Pancreas (tissue), 10 donors: ENCODE measurements at regions not wholly inside any gene's neighbourhood (a gene's known extent, or its start where the extent isn't known, plus 50 kb on each side); places are given as distances from the start of the nearest gene placed in this dataset.

Experiments used
- ATAC-seq, 4 donors: fragments of 200-7000 bp; cut with Tn5 transposase; one replicate each; pipeline versions ENCODE4 v1.8.0 to v1.9.1; 2020; ENCODE audit warnings: mild to moderate bottlenecking in 4 of 4, moderate library complexity in 4 of 4
- DNase-seq, 6 donors: peaks; one replicate each; pipeline ENCODE4 v3.0.0-alpha.2; 2020
- FAIRE-seq: peaks from 2 replicates; lab custom pipeline; 2012; peaks lifted over from hg19 to GRCh38; lab: Jason Lieb, UNC
- H3K27ac ChIP-seq, 4 donors: fragments of 200-600 bp; sonication (generic); 1 replicate in 3 of 4; 2 replicates in 1 of 4; pipeline versions ENCODE4 v1.5.0 to v1.8.0; 2020
- H3K27me3 ChIP-seq, 4 donors: fragments of 200-600 bp; one replicate each; pipeline ENCODE4 v1.8.0; 2021
- H3K36me3 ChIP-seq, 3 donors: fragments of 200-600 bp; sonication (generic) in 1 of 3; one replicate each; pipeline versions ENCODE4 v1.5.0 to v1.8.0; 2020 to 2021
- H3K4me1 ChIP-seq, 3 donors: fragments of 200-600 bp; one replicate each; pipeline ENCODE4 v1.8.0; 2021
- H3K4me3 ChIP-seq, 4 donors: fragments of 200-600 bp; sonication (generic) in 2 of 4; one replicate each; pipeline versions ENCODE4 v1.5.0 to v1.8.0; 2020 to 2021
- H3K9me3 ChIP-seq, 4 donors: fragments of 200-600 bp; one replicate each; pipeline ENCODE4 v1.8.0; 2021
- CTCF ChIP-seq, 4 donors: fragments of 200-600 bp; sonication (generic) in 3 of 4; IDR thresholded peaks; one replicate each; pipeline versions ENCODE4 v1.5.0 to v1.8.0; 2021; ENCODE audit warnings: antibody characterized with exemption in 4 of 4
- WGBS, 2 donors: extraction: QIAGEN DNeasy Blood & Tissue Kit; methylation state at CpG; one replicate each; pipeline ENCODE4 v1.1.7; 2013; 5-methylcytosine and 5-hydroxymethylcytosine counted together
- intact Hi-C, 3 donors: fragments of 100-400 bp; cut with DNase I; formaldehyde crosslinking; loops; one replicate each; pipeline versions ENCODE4 v1.11.1 to v1.14.2; 2022
- donor health status: healthy with polysubstance abuse.
- donor health status: DM: no; HTN: no; CAD: no; lungs with moderate emphysema.
- donor health status: DM: no; HTN: no; CAD: no.
- donor health status: control.
- donor health status: control.
- donor health status: Bipolar disorder and iron deficiency.
- donor health status: DM: yes; HTN: yes; CAD: no.
- donor health status: DM: no; HTN: no; CAD: no.
- donor health status: DM: no; HTN: no; CAD: no.
- donor health status: DM: yes; HTN: yes; CAD: no.

DNA sequence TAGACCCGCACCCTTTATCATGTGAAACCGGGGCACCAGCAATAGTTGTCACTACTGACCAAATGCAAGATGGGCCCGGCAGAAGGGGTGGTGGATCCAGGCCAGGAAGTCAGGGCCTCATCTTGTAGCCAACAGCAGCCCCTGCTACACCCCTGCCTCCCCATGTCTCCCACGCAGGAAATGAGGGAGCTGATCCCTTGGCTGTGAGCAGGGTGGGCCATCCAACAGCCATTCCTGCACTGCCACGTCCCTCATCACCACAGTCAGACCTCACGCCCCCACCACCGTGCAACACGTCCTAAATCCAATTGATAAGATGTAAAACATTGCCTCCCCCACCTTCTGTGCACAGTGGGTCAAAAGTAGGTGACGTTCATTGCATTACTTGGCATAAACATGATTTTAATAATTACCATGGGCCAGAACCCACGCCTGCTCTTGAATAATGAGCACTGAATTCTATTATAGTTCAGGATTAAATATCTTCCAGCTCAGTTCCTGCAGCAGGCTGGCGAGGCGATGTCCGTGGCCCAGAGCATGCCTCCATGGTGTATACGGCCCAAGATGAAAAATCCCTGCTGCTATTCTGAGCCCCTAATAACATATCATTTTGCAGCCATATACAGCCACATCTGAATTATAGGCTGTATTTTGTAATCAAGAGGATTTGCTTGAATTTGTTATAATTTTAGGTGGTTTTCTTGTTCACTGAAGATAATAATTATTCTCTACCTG lies 1373.8 kb downstream of the BRD1 start:
- no peak for TF ChIP-seq CTCF (IDR thresholded peaks at IDR 0.05)
- intact Hi-C loops, result no loop called here
- Histone ChIP-seq H3K9me3 (no peaks in the 10 kb centered on the region), H3K27me3 (no peaks in the 10 kb centered on the region), H3K27ac (no peak overlapping the region), H3K4me3 (no peak overlapping the region), H3K4me1 (no peaks in the 10 kb centered on the region), H3K36me3 (no peaks in the 10 kb centered on the region)
- no peak for ATAC-seq
- no peak for FAIRE-seq
- 56 to 69% methylated on average over 14 of the region's 14 CpGs for WGBS, 2 donors
- peak in 1 of 6 donors; percentile 20 for DNase-seq

GRCh38 chr22:48453171-48453570 lies 1374.5 kb downstream of the BRD1 start:
- H3K27ac ChIP-seq, result no peak overlapping the region
- ATAC-seq (no peak), FAIRE-seq (no peak), DNase-seq (peak in 1 of 6 donors; percentile 21)
- no peaks in the 10 kb centered on the region for H3K36me3 ChIP-seq
- intact Hi-C loops, result no loop called here
- no peak overlapping the region for H3K4me3 ChIP-seq
- WGBS, 2 donors, result 72 to 81% methylated on average over 7 of the region's 7 CpGs
- H3K4me1 ChIP-seq, result no peaks in the 10 kb centered on the region
- H3K27me3 ChIP-seq, result no peaks in the 10 kb centered on the region
- H3K9me3 ChIP-seq, result no peaks in the 10 kb centered on the region
- TF ChIP-seq CTCF (IDR thresholded peaks at IDR 0.05), result no peak

GRCh38 chr22:48452766-48453165 lies 1374.9 kb downstream of the BRD1 start:
- DNase-seq, result peak in 1 of 6 donors; percentile 30
- Histone ChIP-seq H3K9me3 (no peaks in the 10 kb centered on the region), H3K27ac (no peak overlapping the region), H3K27me3 (no peaks in the 10 kb centered on the region), H3K4me1 (no peaks in the 10 kb centered on the region), H3K36me3 (no peaks in the 10 kb centered on the region), H3K4me3 (no peak overlapping the region)
- intact Hi-C loops, result no loop called here
- no peak for FAIRE-seq
- TF ChIP-seq CTCF (IDR thresholded peaks at IDR 0.05), result no peak
- WGBS, 2 donors, result 66 to 77% methylated on average over 10 of the region's 10 CpGs
- ATAC-seq, result no peak

DNA sequence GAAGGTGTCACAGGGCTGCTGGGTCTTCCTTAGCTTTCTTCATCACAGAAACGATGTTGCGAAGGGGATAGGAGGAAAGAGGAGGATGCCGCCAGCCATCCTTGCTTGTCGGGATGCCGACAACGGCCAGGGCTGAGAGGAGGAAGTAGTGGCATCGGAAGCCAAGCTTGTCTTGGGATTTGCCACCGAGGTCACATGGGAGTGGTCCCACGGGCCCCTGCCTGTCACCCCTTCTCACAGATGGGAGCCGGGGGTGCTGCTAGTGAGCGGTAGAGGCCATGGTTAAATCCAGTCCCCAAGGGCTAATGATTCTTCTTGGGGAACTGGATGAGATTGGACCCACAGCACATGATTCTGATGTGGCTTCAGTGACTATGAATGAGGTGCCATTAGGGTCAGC lies 1375.8 kb downstream of the BRD1 start:
- FAIRE-seq (no peak), ATAC-seq (no peak), DNase-seq (peak in 1 of 6 donors; percentile 35)
- no peak for TF ChIP-seq CTCF (IDR thresholded peaks at IDR 0.05)
- no peak overlapping the region for H3K4me3 ChIP-seq
- H3K36me3 ChIP-seq, result no peaks in the 10 kb centered on the region
- WGBS, 2 donors, result 64 to 84% methylated on average over 11 of the region's 11 CpGs
- H3K27ac ChIP-seq, result no peak overlapping the region
- intact Hi-C loops, result no loop called here
- H3K27me3 ChIP-seq, result no peaks in the 10 kb centered on the region
- no peaks in the 10 kb centered on the region for H3K4me1 ChIP-seq
- H3K9me3 ChIP-seq, result no peaks in the 10 kb centered on the region

- intact Hi-C loops, result no loop called here
- WGBS, 2 donors, result 60 to 66% methylated on average over 13 of the region's 13 CpGs
- H3K27ac ChIP-seq, result no peak overlapping the region
- H3K4me3 ChIP-seq, result no peak overlapping the region
- FAIRE-seq (no peak), ATAC-seq (no peak), DNase-seq (peak in 1 of 6 donors; percentile 34)
- H3K9me3 ChIP-seq, result no peaks in the 10 kb centered on the region
- no peaks in the 10 kb centered on the region for H3K27me3 ChIP-seq
- no peaks in the 10 kb centered on the region for H3K36me3 ChIP-seq
- no peak for TF ChIP-seq CTCF (IDR thresholded peaks at IDR 0.05)
- no peaks in the 10 kb centered on the region for H3K4me1 ChIP-seq
Observed at GRCh38 chr22:48450188-48450825, 1377.4 kb downstream of the BRD1 start.
